HEK293T (cell line): ENCODE measurements at regions not wholly inside any gene's neighbourhood (a gene's known extent, or its start where the extent isn't known, plus 50 kb on each side); places are given as distances from the start of the nearest gene placed in this dataset.

Experiments
- ARNT ChIP-seq: fragments of 450-650 bp; IDR thresholded peaks from 2 replicates; pipeline ENCODE4 v1.6.1; 2017; ENCODE audit warnings: mild to moderate bottlenecking
- BHLHE40 ChIP-seq: fragments of 450-650 bp; IDR thresholded peaks from 2 replicates; pipeline ENCODE4 v1.6.1; 2016; ENCODE audit warnings: mild to moderate bottlenecking, moderate library complexity, borderline replicate concordance
- CTBP1 ChIP-seq: fragments of 450-650 bp; IDR thresholded peaks from 2 replicates; pipeline ENCODE4 v1.6.1; 2016; ENCODE audit warnings: borderline replicate concordance
- ELF4 ChIP-seq: fragments of 450-650 bp; IDR thresholded peaks from 2 replicates; pipeline ENCODE4 v1.6.1; 2017; ENCODE audit warnings: antibody characterized with exemption
- FOXA1 ChIP-seq: fragments of 450-650 bp; IDR thresholded peaks from 2 replicates; pipeline ENCODE4 v1.6.1; 2016; ENCODE audit warnings: mild to moderate bottlenecking
- FOXM1 ChIP-seq: fragments of 450-650 bp; IDR thresholded peaks from 2 replicates; pipeline ENCODE4 v1.6.1; 2017; ENCODE audit warnings: mild to moderate bottlenecking, borderline replicate concordance
- L3MBTL2 ChIP-seq: fragments of 450-650 bp; conservative IDR thresholded peaks from 2 replicates; pipeline ENCODE4 v1.6.1; 2016; ENCODE audit warnings: mild to moderate bottlenecking
- LEF1 ChIP-seq: fragments of 450-650 bp; IDR thresholded peaks from 2 replicates; pipeline ENCODE4 v1.6.1; 2017; ENCODE audit warnings: mild to moderate bottlenecking, borderline replicate concordance
- NFRKB ChIP-seq: fragments of 450-650 bp; IDR thresholded peaks from 2 replicates; pipeline ENCODE4 v1.6.1; 2016; ENCODE audit warnings: mild to moderate bottlenecking, moderate library complexity
- SP1 ChIP-seq: fragments of 450-650 bp; IDR thresholded peaks from 2 replicates; pipeline ENCODE4 v1.6.1; 2017
- SUZ12 ChIP-seq: fragments of 450-650 bp; IDR thresholded peaks from 2 replicates; pipeline ENCODE4 v1.6.1; 2016; ENCODE audit warnings: mild to moderate bottlenecking
- TARDBP ChIP-seq: fragments of 450-650 bp; IDR thresholded peaks from 2 replicates; pipeline ENCODE4 v1.6.1; 2016

- no peak for TF ChIP-seq SP1
- no peak for TF ChIP-seq LEF1
- TF ChIP-seq CTBP1 = no peak
- TF ChIP-seq L3MBTL2 = no peak
- TF ChIP-seq BHLHE40 = no peak
- no peak for TF ChIP-seq ELF4
- no peak for TF ChIP-seq NFRKB
- no peak for TF ChIP-seq FOXM1
- TF ChIP-seq ARNT = no peak
- TF ChIP-seq FOXA1 = no peak
- TF ChIP-seq TARDBP = no peak
- no peak for TF ChIP-seq SUZ12
These were observed 139.3 kb upstream of the WDR11 start for GRCh38 chr10:120711860-120712259.
